Heart left ventricle (tissue), 13 donors: ENCODE measurements at regions not wholly inside any gene's neighbourhood (a gene's known extent, or its start where the extent isn't known, plus 50 kb on each side); places are given as distances from the start of the nearest gene placed in this dataset.

Source experiments
- CTCF ChIP-seq, 12 donors: fragments of 200-600 bp; sonication (generic) in 4 of 12; IDR thresholded peaks; one replicate each; pipeline versions ENCODE4 v1.5.0 to v1.8.0; 2018 to 2022; ENCODE audit warnings: antibody characterized with exemption in 12 of 12, mild to moderate bottlenecking in 5 of 12
- POLR2A ChIP-seq, 2 donors: fragments of 450-650 bp; IDR thresholded peaks; one replicate each; pipeline ENCODE4 v1.6.1; 2017; ENCODE audit warnings: antibody characterized with exemption in 2 of 2, mild to moderate bottlenecking in 2 of 2, moderate library complexity in 2 of 2
- donor health status: ischemic (EF 13 %, LVEDD 7.1; RV severe dilation, severe dysfunction).
- donor health status: DM: no; HTN: yes; CAD: no.
- donor health status: DM: no; HTN: no; CAD: no.
- donor health status: ischemic (EF 25% LVEDD 6.9; RV normal size, moderate dysfunction).
- donor health status: ischemic (EF 25% LVEDD 5.7; RV mildly dilated, moderate dysfunction).
- donor health status: ischemic (EF 35%, LVEDD 5.7; RV mildly dilated, moderate dysfunction).
- donor health status: nonischemic (EF 11% LVEDD 7.7; RV severe dilation, severe dysfunction).
- donor health status: DM: yes; HTN: yes; CAD: no.
- donor health status: PGD.
- donor health status: ischemic (EF 29% LVEDD 5.4; RV normal size, mild dysfunction).
- donor health status: nonischemic (EF 23%, LVEDD 6.1; RV moderate dilation, normal function).

GRCh38 chr10:105516511-105516910 lies 875.4 kb downstream of the SORCS3 start:
- TF ChIP-seq CTCF (IDR thresholded peaks at IDR 0.05) (no peak), POLR2A (IDR thresholded peaks at IDR 0.05) (no peak)
